WTC11 (cell line): ENCODE measurements at regions not wholly inside any gene's neighbourhood (a gene's known extent, or its start where the extent isn't known, plus 50 kb on each side); places are given as distances from the start of the nearest gene placed in this dataset.

ENCODE experiments used
- ATAC-seq: fragments of 200-7000 bp; cut with Tn5 transposase; 2 replicates; pipeline ENCODE4 v1.10.0; 2021; ENCODE audit warnings: mild to moderate bottlenecking, moderate library complexity
- CTCF ChIA-PET: fragments of 300-600 bp; sonication (Branson Sonifier 250); formaldehyde crosslinking; loops from one replicate; lab custom pipeline; 2021; ENCODE audit warnings: antibody characterized with exemption; lab: Charles Lee
- POLR2A ChIA-PET: fragments of 350-600 bp; sonication (Branson Sonifier 250); formaldehyde crosslinking; loops from one replicate; lab custom pipeline; 2021; ENCODE audit warnings: antibody characterized with exemption; lab: Charles Lee
- DNase-seq: peaks from one replicate; pipeline ENCODE4 v3.0.0; 2021; ENCODE audit warnings: low spot score
- H3K27ac Mint-ChIP-seq: 2 replicates; pipeline ENCODE4 v1.8.0; 2021; ENCODE audit warnings: mixed read lengths
- H3K27me3 Mint-ChIP-seq: 2 replicates; pipeline ENCODE4 v1.8.0; 2021; ENCODE audit warnings: low read depth, mild to moderate bottlenecking, moderate library complexity, mixed read lengths
- H3K36me3 Mint-ChIP-seq: 2 replicates; pipeline ENCODE4 v1.8.0; 2021; ENCODE audit warnings: mixed read lengths
- H3K4me1 Mint-ChIP-seq: 2 replicates; pipeline ENCODE4 v1.8.0; 2022; ENCODE audit warnings: mixed read lengths
- H3K4me3 Mint-ChIP-seq: 2 replicates; pipeline ENCODE4 v1.8.0; 2021; ENCODE audit warnings: mild to moderate bottlenecking, moderate library complexity, mixed read lengths
- H3K9me3 Mint-ChIP-seq: 2 replicates; pipeline ENCODE4 v1.8.0; 2021; ENCODE audit warnings: mixed read lengths
- CBFB ChIP-seq: sonication (generic); formaldehyde crosslinking; IDR thresholded peaks from 2 replicates; pipeline ENCODE4 v1.8.1; 2022; ENCODE audit warnings: mild to moderate bottlenecking, low read depth, missing genetic modification reagents
- CREB1 ChIP-seq: sonication (generic); formaldehyde crosslinking; IDR thresholded peaks from 2 replicates; pipeline ENCODE4 v1.8.0; 2023; ENCODE audit warnings: mild to moderate bottlenecking, missing genetic modification reagents
- ELF4 ChIP-seq: sonication (generic); formaldehyde crosslinking; IDR thresholded peaks from 2 replicates; pipeline ENCODE4 v1.8.1; 2022; ENCODE audit warnings: low read depth, mild to moderate bottlenecking, moderate library complexity, missing genetic modification reagents
- EMX1 ChIP-seq: fragments of 250-450 bp; sonication (Bioruptor Pico); IDR thresholded peaks from 2 replicates; pipeline ENCODE4 v1.8.0; 2021; ENCODE audit warnings: mild to moderate bottlenecking
- ETV6 ChIP-seq: sonication (generic); formaldehyde crosslinking; IDR thresholded peaks from 2 replicates; pipeline ENCODE4 v1.8.1; 2022; ENCODE audit warnings: mild to moderate bottlenecking, missing genetic modification reagents
- FOXP1 ChIP-seq: sonication (generic); formaldehyde crosslinking; IDR thresholded peaks from 2 replicates; pipeline ENCODE4 v1.8.0; 2022; ENCODE audit warnings: missing genetic modification reagents, mild to moderate bottlenecking, moderate library complexity, borderline replicate concordance
- GRHL2 ChIP-seq: fragments of 250-450 bp; sonication (Bioruptor Pico); IDR thresholded peaks from 2 replicates; pipeline ENCODE4 v1.8.0; 2022; ENCODE audit warnings: mild to moderate bottlenecking, moderate library complexity; ENCODE audit not compliant: insufficient replicate concordance, severe bottlenecking
- IRF2 ChIP-seq: sonication (generic); formaldehyde crosslinking; IDR thresholded peaks from 2 replicates; pipeline ENCODE4 v1.8.0; 2022; ENCODE audit warnings: low read depth, missing genetic modification reagents, borderline replicate concordance
- NFATC4 ChIP-seq: fragments of 250-450 bp; sonication (Bioruptor Pico); IDR thresholded peaks from 2 replicates; pipeline ENCODE4 v1.9.0; 2021; ENCODE audit warnings: mild to moderate bottlenecking
- NR3C1 ChIP-seq: sonication (generic); formaldehyde crosslinking; conservative IDR thresholded peaks from 2 replicates; pipeline ENCODE4 v1.8.1; 2023; ENCODE audit warnings: low read depth, mild to moderate bottlenecking, missing genetic modification reagents
- OVOL2 ChIP-seq: fragments of 250-450 bp; sonication (Bioruptor Pico); IDR thresholded peaks from 2 replicates; pipeline ENCODE4 v1.9.0; 2021; ENCODE audit warnings: mild to moderate bottlenecking, borderline replicate concordance
- SMAD3 ChIP-seq: sonication (generic); formaldehyde crosslinking; IDR thresholded peaks from 2 replicates; pipeline ENCODE4 v1.8.0; 2022; ENCODE audit warnings: missing genetic modification reagents, mild to moderate bottlenecking, borderline replicate concordance
- SMAD4 ChIP-seq: sonication (generic); formaldehyde crosslinking; IDR thresholded peaks from 2 replicates; pipeline ENCODE4 v1.8.0; 2022; ENCODE audit warnings: mild to moderate bottlenecking, missing genetic modification reagents
- TEAD1 ChIP-seq: sonication (generic); formaldehyde crosslinking; IDR thresholded peaks from 2 replicates; pipeline ENCODE4 v1.8.0; 2022; ENCODE audit warnings: mild to moderate bottlenecking, missing genetic modification reagents
- ZNF121 ChIP-seq: sonication (generic); formaldehyde crosslinking; IDR thresholded peaks from 2 replicates; pipeline ENCODE4 v1.8.0; 2023; ENCODE audit warnings: missing genetic modification reagents
- ZNF263 ChIP-seq: sonication (generic); formaldehyde crosslinking; IDR thresholded peaks from 2 replicates; pipeline ENCODE4 v1.8.1; 2022; ENCODE audit warnings: low read depth, mild to moderate bottlenecking, moderate library complexity, missing genetic modification reagents
- ZNF317 ChIP-seq: sonication (generic); formaldehyde crosslinking; IDR thresholded peaks from 2 replicates; pipeline ENCODE4 v1.8.1; 2023; ENCODE audit warnings: low read depth, mild to moderate bottlenecking, moderate library complexity, missing genetic modification reagents, borderline replicate concordance
- ZNF416 ChIP-seq: fragments of 250-450 bp; sonication (Bioruptor Pico); IDR thresholded peaks from 2 replicates; pipeline ENCODE4 v1.9.0; 2021; ENCODE audit warnings: mild to moderate bottlenecking, inconsistent platforms
- TF ChIP-seq, protein P1 (sequence below): fragments of 250-450 bp; sonication (Bioruptor Pico); IDR thresholded peaks from 2 replicates; pipeline ENCODE4 v1.9.0; 2021; ENCODE audit warnings: moderate library complexity, mild to moderate bottlenecking, inconsistent platforms, borderline replicate concordance
- TF ChIP-seq, protein P2 (sequence below): sonication (generic); formaldehyde crosslinking; IDR thresholded peaks from 2 replicates; pipeline ENCODE4 v1.8.0; 2022; ENCODE audit warnings: mild to moderate bottlenecking, missing genetic modification reagents
- TF ChIP-seq, protein P3 (sequence below): sonication (generic); formaldehyde crosslinking; IDR thresholded peaks from 2 replicates; pipeline ENCODE4 v1.8.1; 2022; ENCODE audit warnings: missing genetic modification reagents, borderline replicate concordance
- TF ChIP-seq, protein P4 (sequence below): sonication (generic); formaldehyde crosslinking; IDR thresholded peaks from 2 replicates; pipeline ENCODE4 v1.8.0; 2023; ENCODE audit warnings: missing genetic modification reagents
- TF ChIP-seq, protein P5 (sequence below): sonication (generic); formaldehyde crosslinking; IDR thresholded peaks from 2 replicates; pipeline ENCODE4 v1.8.1; 2022; ENCODE audit warnings: low read depth, missing genetic modification reagents, borderline replicate concordance
- TF ChIP-seq, protein P6 (sequence below): sonication (generic); formaldehyde crosslinking; IDR thresholded peaks from 2 replicates; pipeline ENCODE4 v1.8.1; 2022; ENCODE audit warnings: mild to moderate bottlenecking, moderate library complexity, missing genetic modification reagents
- TF ChIP-seq, protein P7 (sequence below): sonication (generic); formaldehyde crosslinking; IDR thresholded peaks from 2 replicates; pipeline ENCODE4 v1.8.1; 2022; ENCODE audit warnings: mild to moderate bottlenecking, missing genetic modification reagents, moderate library complexity, borderline replicate concordance
- TF ChIP-seq, protein P8 (sequence below): sonication (generic); formaldehyde crosslinking; IDR thresholded peaks from 2 replicates; pipeline ENCODE4 v1.8.1; 2023; ENCODE audit warnings: mild to moderate bottlenecking, missing genetic modification reagents
- TF ChIP-seq, protein P9 (sequence below): fragments of 250-450 bp; sonication (Bioruptor Pico); IDR thresholded peaks from 2 replicates; pipeline ENCODE4 v1.9.0; 2021; ENCODE audit warnings: mild to moderate bottlenecking

DNA sequence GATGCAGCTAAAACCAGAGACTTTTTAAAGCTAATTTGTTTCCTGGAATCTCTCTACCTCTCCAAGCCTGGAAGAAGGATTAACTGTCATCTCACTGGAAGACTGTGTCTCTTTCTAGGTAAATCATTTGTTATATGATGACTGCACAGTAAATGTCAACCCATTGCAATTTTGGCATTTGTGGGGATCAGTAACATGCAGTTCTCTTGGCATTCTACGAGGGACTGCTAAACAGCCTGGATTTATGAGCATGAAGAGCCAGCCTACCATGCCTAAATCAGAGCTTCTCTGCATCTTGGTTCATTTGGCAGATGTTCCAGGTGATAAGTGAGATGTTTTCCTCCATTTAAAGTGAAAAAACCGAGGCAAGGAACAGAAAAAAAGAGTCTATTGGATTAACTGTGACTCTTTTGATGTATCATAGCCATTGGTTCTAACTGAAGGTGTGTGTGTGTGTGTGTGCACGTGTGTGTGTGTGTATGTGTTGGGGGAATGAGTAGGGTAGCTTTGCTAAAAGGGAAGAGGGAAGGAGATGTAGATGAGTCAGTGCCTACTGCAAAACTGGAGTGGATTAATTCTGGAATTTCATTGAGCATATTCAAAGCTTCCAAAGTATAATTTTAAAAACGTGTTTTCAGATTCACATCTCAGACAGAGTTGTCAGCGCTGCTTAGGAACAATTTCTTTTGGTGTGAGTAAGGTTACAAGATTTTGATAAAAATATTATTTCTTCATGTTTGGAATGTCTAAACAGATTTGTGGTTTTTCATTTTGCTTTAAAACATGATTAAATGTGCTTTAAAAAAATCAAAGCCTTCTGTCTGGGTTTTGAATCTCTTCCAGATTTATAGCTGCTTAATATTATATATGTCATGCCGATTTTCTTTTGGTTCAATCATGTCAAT, 123.2 kb upstream of the LNX1 start:
- CTCF ChIA-PET: interaction anchor here (1.3 to 3.3 kb wide), 2 partner anchors 8 to 519 kb away, joined by 10 to 25 read pairs; no protein-coding TSS in a partner anchor
- H3K27me3 Mint-ChIP-seq: no peaks in the 10 kb centered on the region

DNA sequence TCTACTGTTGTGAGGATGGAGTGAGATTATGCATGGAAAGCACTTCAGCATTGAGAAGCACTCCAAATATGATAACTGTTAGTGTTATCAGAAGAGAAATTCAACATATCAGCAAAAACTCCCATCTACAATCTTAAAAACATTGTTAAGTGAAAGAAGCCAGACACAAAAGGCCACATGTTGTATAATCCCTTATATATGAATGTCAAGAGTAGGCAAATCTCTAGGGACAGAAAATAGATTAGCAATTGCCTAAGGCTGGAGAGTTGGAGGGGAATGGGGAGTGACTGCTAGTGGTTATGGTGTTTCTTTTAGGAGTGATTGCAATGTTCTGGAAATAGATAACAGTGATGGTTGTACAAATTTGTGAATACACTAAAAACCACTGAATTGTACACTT, 122.5 kb upstream of the LNX1 start:
- TF ChIP-seq, protein P1, sequence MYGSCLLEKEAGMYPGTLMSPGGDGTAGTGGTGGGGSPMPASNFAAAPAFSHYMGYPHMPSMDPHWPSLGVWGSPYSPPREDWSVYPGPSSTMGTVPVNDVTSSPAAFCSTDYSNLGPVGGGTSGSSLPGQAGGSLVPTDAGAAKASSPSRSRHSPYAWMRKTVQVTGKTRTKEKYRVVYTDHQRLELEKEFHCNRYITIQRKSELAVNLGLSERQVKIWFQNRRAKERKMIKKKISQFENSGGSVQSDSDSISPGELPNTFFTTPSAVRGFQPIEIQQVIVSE (CRISPR knock-in tag): no peak
- TF ChIP-seq ELF4 (CRISPR knock-in tag): no peak
- TF ChIP-seq, protein P2, sequence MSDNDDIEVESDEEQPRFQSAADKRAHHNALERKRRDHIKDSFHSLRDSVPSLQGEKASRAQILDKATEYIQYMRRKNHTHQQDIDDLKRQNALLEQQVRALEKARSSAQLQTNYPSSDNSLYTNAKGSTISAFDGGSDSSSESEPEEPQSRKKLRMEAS (CRISPR knock-in tag): no peak
- no peak for TF ChIP-seq SMAD3 (CRISPR knock-in tag)
- no peak for TF ChIP-seq OVOL2 (CRISPR knock-in tag)
- TF ChIP-seq, protein P3, sequence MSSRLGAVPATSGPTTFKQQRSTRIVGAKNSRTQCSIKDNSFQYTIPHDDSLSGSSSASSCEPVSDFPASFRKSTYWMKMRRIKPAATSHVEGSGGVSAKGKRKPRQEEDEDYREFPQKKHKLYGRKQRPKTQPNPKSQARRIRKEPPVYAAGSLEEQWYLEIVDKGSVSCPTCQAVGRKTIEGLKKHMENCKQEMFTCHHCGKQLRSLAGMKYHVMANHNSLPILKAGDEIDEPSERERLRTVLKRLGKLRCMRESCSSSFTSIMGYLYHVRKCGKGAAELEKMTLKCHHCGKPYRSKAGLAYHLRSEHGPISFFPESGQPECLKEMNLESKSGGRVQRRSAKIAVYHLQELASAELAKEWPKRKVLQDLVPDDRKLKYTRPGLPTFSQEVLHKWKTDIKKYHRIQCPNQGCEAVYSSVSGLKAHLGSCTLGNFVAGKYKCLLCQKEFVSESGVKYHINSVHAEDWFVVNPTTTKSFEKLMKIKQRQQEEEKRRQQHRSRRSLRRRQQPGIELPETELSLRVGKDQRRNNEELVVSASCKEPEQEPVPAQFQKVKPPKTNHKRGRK (CRISPR knock-in tag): no peak
- TF ChIP-seq NFATC4 (CRISPR knock-in tag): no peak
- TF ChIP-seq NR3C1 (CRISPR knock-in tag): no peak
- TF ChIP-seq, protein P4, sequence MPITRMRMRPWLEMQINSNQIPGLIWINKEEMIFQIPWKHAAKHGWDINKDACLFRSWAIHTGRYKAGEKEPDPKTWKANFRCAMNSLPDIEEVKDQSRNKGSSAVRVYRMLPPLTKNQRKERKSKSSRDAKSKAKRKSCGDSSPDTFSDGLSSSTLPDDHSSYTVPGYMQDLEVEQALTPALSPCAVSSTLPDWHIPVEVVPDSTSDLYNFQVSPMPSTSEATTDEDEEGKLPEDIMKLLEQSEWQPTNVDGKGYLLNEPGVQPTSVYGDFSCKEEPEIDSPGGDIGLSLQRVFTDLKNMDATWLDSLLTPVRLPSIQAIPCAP: no peak
- TF ChIP-seq SMAD4 (CRISPR knock-in tag): no peak
- no peak for TF ChIP-seq ZNF263 (CRISPR knock-in tag)
- no peak for TF ChIP-seq ETV6
- TF ChIP-seq ZNF317 (CRISPR knock-in tag): no peak
- H3K4me3 Mint-ChIP-seq: no peak overlapping the region
- H3K27me3 Mint-ChIP-seq: no peaks in the 10 kb centered on the region
- ATAC-seq: no peak
- ChIA-PET POLR2A (no interaction called here), CTCF (interaction anchor here (3.3 kb wide), 1 partner anchor 520 kb away, joined by 25 read pairs; no protein-coding TSS in a partner anchor)
- no peak for DNase-seq
- H3K27ac Mint-ChIP-seq: no peak overlapping the region
- peaks cover 13% of the 10 kb centered on the region; the same call in 1 of the 2 replicates for H3K4me1 Mint-ChIP-seq
- no peaks in the 10 kb centered on the region for H3K36me3 Mint-ChIP-seq
- H3K9me3 Mint-ChIP-seq: no peaks in the 10 kb centered on the region

More for the DNA sequence above, 123.2 kb upstream of the LNX1 start:
- Mint-ChIP-seq H3K4me3 (no peak overlapping the region), H3K27ac (no peak overlapping the region), H3K36me3 (no peaks in the 10 kb centered on the region), H3K4me1 (peaks cover 15% of the 10 kb centered on the region), H3K9me3 (no peaks in the 10 kb centered on the region)
- no peak for DNase-seq
- ATAC-seq: no peak
- TF ChIP-seq, protein P5, sequence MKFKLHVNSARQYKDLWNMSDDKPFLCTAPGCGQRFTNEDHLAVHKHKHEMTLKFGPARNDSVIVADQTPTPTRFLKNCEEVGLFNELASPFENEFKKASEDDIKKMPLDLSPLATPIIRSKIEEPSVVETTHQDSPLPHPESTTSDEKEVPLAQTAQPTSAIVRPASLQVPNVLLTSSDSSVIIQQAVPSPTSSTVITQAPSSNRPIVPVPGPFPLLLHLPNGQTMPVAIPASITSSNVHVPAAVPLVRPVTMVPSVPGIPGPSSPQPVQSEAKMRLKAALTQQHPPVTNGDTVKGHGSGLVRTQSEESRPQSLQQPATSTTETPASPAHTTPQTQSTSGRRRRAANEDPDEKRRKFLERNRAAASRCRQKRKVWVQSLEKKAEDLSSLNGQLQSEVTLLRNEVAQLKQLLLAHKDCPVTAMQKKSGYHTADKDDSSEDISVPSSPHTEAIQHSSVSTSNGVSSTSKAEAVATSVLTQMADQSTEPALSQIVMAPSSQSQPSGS (CRISPR knock-in tag): no peak
- TF ChIP-seq ZNF416 (CRISPR knock-in tag): no peak
- TF ChIP-seq, protein P6, sequence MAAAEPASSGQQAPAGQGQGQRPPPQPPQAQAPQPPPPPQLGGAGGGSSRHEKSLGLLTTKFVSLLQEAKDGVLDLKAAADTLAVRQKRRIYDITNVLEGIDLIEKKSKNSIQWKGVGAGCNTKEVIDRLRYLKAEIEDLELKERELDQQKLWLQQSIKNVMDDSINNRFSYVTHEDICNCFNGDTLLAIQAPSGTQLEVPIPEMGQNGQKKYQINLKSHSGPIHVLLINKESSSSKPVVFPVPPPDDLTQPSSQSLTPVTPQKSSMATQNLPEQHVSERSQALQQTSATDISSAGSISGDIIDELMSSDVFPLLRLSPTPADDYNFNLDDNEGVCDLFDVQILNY (CRISPR knock-in tag): no peak
- TF ChIP-seq, protein P7, sequence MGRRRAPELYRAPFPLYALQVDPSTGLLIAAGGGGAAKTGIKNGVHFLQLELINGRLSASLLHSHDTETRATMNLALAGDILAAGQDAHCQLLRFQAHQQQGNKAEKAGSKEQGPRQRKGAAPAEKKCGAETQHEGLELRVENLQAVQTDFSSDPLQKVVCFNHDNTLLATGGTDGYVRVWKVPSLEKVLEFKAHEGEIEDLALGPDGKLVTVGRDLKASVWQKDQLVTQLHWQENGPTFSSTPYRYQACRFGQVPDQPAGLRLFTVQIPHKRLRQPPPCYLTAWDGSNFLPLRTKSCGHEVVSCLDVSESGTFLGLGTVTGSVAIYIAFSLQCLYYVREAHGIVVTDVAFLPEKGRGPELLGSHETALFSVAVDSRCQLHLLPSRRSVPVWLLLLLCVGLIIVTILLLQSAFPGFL (CRISPR knock-in tag): no peak
- TF ChIP-seq, protein P8, sequence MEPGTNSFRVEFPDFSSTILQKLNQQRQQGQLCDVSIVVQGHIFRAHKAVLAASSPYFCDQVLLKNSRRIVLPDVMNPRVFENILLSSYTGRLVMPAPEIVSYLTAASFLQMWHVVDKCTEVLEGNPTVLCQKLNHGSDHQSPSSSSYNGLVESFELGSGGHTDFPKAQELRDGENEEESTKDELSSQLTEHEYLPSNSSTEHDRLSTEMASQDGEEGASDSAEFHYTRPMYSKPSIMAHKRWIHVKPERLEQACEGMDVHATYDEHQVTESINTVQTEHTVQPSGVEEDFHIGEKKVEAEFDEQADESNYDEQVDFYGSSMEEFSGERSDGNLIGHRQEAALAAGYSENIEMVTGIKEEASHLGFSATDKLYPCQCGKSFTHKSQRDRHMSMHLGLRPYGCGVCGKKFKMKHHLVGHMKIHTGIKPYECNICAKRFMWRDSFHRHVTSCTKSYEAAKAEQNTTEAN: no peak
- no peak for TF ChIP-seq EMX1 (CRISPR knock-in tag)
- no peak for TF ChIP-seq IRF2
- no peak for TF ChIP-seq ZNF121
- TF ChIP-seq CBFB (CRISPR knock-in tag): no peak
- no peak for TF ChIP-seq FOXP1 (CRISPR knock-in tag)
- TF ChIP-seq GRHL2 (CRISPR knock-in tag): no peak
- no peak for TF ChIP-seq CREB1
- no peak for TF ChIP-seq ZNF263 (CRISPR knock-in tag)
- no peak for TF ChIP-seq ZNF317 (CRISPR knock-in tag)
- TF ChIP-seq TEAD1 (CRISPR knock-in tag): no peak
- TF ChIP-seq, protein P9, sequence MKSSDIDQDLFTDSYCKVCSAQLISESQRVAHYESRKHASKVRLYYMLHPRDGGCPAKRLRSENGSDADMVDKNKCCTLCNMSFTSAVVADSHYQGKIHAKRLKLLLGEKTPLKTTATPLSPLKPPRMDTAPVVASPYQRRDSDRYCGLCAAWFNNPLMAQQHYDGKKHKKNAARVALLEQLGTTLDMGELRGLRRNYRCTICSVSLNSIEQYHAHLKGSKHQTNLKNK (CRISPR knock-in tag): no peak
- POLR2A ChIA-PET: no interaction called here
